Testis (tissue), 2 donors: ENCODE measurements at regions not wholly inside any gene's neighbourhood (a gene's known extent, or its start where the extent isn't known, plus 50 kb on each side); places are given as distances from the start of the nearest gene placed in this dataset.

Experiments
- DNase-seq: peaks from one replicate; pipeline ENCODE4 v3.0.0-alpha.2; 2019
- H3K27ac ChIP-seq, 2 donors: fragments of 200-600 bp; sonication (generic); one replicate each; pipeline ENCODE4 v1.5.1; 2019
- H3K27me3 ChIP-seq: fragments of 200-600 bp; sonication (generic); one replicate; pipeline ENCODE4 v1.5.1; 2019
- H3K36me3 ChIP-seq: fragments of 200-600 bp; sonication (generic); one replicate; pipeline ENCODE4 v1.5.1; 2017; ENCODE audit warnings: low read depth; ENCODE audit errors: missing control alignments
- H3K4me1 ChIP-seq: fragments of 200-600 bp; sonication (generic); one replicate; pipeline ENCODE4 v1.5.1; 2019
- H3K4me3 ChIP-seq, 2 donors: fragments of 200-600 bp; sonication (generic); one replicate each; pipeline ENCODE4 v1.5.1; 2017 to 2019
- H3K9me3 ChIP-seq: fragments of 200-600 bp; sonication (generic); one replicate; pipeline ENCODE4 v1.5.1; 2017
- POLR2A ChIP-seq: fragments of 450-650 bp; IDR thresholded peaks from one replicate; pipeline ENCODE4 v1.6.1; 2017; ENCODE audit warnings: antibody characterized with exemption, mild to moderate bottlenecking, moderate library complexity
- WGBS, 2 donors: methylation state at CpG; one replicate each; pipeline ENCODE4 v1.1.5; 2018; 5-methylcytosine and 5-hydroxymethylcytosine counted together
- intact Hi-C: fragments of 100-400 bp; cut with DNase I; formaldehyde crosslinking; loops from one replicate; pipeline ENCODE4 v1.15.1; 2023; ENCODE audit warnings: low total_unique reads
- TF ChIP-seq, protein P1 (sequence below), 3 experiments: fragments of 450-650 bp in 2 of 3; fragments of 200-600 bp in 1 of 3; sonication (generic) in 1 of 3; IDR thresholded peaks; one replicate each; pipeline ENCODE4 v1.5.1; 2016 to 2019; ENCODE audit warnings: antibody characterized with exemption in 3 of 3, mild to moderate bottlenecking in 2 of 3, moderate library complexity in 1 of 3

GRCh38 chr14:98114122-98114895 is 1157.7 kb downstream of the BCL11B start:
- H3K9me3 ChIP-seq, result no peaks in the 10 kb centered on the region
- no peaks in the 10 kb centered on the region for H3K27me3 ChIP-seq
- no peak overlapping the region for H3K4me3 ChIP-seq
- intact Hi-C loops, result no loop called here
- 43 to 47% methylated on average over 3 of the region's 3 CpGs for WGBS, 2 donors
- H3K27ac ChIP-seq, result no peak overlapping the region
- TF ChIP-seq, protein P1, sequence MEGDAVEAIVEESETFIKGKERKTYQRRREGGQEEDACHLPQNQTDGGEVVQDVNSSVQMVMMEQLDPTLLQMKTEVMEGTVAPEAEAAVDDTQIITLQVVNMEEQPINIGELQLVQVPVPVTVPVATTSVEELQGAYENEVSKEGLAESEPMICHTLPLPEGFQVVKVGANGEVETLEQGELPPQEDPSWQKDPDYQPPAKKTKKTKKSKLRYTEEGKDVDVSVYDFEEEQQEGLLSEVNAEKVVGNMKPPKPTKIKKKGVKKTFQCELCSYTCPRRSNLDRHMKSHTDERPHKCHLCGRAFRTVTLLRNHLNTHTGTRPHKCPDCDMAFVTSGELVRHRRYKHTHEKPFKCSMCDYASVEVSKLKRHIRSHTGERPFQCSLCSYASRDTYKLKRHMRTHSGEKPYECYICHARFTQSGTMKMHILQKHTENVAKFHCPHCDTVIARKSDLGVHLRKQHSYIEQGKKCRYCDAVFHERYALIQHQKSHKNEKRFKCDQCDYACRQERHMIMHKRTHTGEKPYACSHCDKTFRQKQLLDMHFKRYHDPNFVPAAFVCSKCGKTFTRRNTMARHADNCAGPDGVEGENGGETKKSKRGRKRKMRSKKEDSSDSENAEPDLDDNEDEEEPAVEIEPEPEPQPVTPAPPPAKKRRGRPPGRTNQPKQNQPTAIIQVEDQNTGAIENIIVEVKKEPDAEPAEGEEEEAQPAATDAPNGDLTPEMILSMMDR (IDR thresholded peaks at IDR 0.05), result no peak
- TF ChIP-seq POLR2A, result no peak
- H3K4me1 ChIP-seq, result no peaks in the 10 kb centered on the region
- no peak for DNase-seq
- H3K36me3 ChIP-seq, result no peaks in the 10 kb centered on the region

- intact Hi-C loops, result no loop called here
- Histone ChIP-seq H3K4me1 (no peaks in the 10 kb centered on the region), H3K27ac (no peak overlapping the region), H3K4me3 (no peak overlapping the region), H3K9me3 (no peaks in the 10 kb centered on the region), H3K36me3 (no peaks in the 10 kb centered on the region), H3K27me3 (no peaks in the 10 kb centered on the region)
- DNase-seq, result no peak
- TF ChIP-seq POLR2A, result no peak
- TF ChIP-seq, protein P1 (IDR thresholded peaks at IDR 0.05), result no peak
- 80 to 88% methylated on average over 1 of the region's 1 CpG for WGBS, 2 donors
Measured at GRCh38 chr14:98114946-98115345, 1157.1 kb downstream of the BCL11B start.

DNA sequence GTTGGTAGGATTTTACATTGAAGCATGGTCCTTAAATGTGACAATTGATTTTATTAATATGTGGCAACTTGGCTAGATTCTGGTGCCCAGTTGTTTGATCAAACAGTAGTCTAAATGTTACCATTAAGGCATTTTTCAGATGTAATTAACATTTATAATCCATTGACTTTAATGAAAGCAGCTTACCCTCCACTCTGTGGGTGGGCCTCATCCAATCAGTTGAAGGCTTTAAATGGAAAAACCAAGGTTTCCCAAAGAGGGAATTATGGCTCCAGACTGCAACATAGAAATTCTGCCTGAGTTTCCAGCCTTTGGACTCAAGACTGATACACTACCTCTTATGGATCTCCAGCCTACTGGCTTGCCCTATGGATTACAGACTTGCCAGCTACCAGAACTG is 1153.2 kb downstream of the BCL11B start:
- intact Hi-C loops, result no loop called here
- TF ChIP-seq, protein P1 (IDR thresholded peaks at IDR 0.05), result no peak
- no peak for TF ChIP-seq POLR2A
- Histone ChIP-seq H3K4me3 (no peak overlapping the region), H3K36me3 (no peaks in the 10 kb centered on the region), H3K4me1 (no peaks in the 10 kb centered on the region), H3K27me3 (no peaks in the 10 kb centered on the region), H3K9me3 (no peaks in the 10 kb centered on the region), H3K27ac (no peak overlapping the region)
- no peak for DNase-seq

GRCh38 chr14:98119739-98120138 is 1152.3 kb downstream of the BCL11B start:
- H3K9me3 ChIP-seq, result no peaks in the 10 kb centered on the region
- H3K4me1 ChIP-seq, result no peaks in the 10 kb centered on the region
- 90 to 95% methylated on average over 4 of the region's 4 CpGs for WGBS, 2 donors
- no peak overlapping the region for H3K4me3 ChIP-seq
- TF ChIP-seq POLR2A, result no peak
- TF ChIP-seq, protein P1 (IDR thresholded peaks at IDR 0.05), result no peak
- intact Hi-C loops, result no loop called here
- H3K27ac ChIP-seq, result no peak overlapping the region
- no peak for DNase-seq
- no peaks in the 10 kb centered on the region for H3K36me3 ChIP-seq
- no peaks in the 10 kb centered on the region for H3K27me3 ChIP-seq
